HL-60 (cell line): ENCODE measurements at regions not wholly inside any gene's neighbourhood (a gene's known extent, or its start where the extent isn't known, plus 50 kb on each side); places are given as distances from the start of the nearest gene placed in this dataset.

Source experiments
- DNase-seq, 2 experiments: peaks; one replicate each; pipeline ENCODE4 v3.0.0-alpha.2; 2010 to 2020; ENCODE audit warnings: low read depth in 1 of 2, low spot score in 1 of 2
- H3K27ac ChIP-seq: fragments of 250-450 bp; sonication (Bioruptor Pico); replicated peaks from 2 replicates; pipeline ENCODE4 v1.5.1; 2020; ENCODE audit warnings: mild to moderate bottlenecking, moderate library complexity
- H3K27me3 ChIP-seq: fragments of 250-450 bp; sonication (Bioruptor Pico); 2 replicates; pipeline ENCODE4 v1.5.1; 2021; ENCODE audit warnings: mild to moderate bottlenecking, moderate library complexity; ENCODE audit not compliant: insufficient read depth, poor library complexity, severe bottlenecking
- H3K4me3 ChIP-seq: replicated peaks from 2 replicates; pipeline ENCODE4 v1.5.1; 2011; ENCODE audit warnings: mild to moderate bottlenecking, control low read depth, low read length; ENCODE audit not compliant: insufficient read depth
- GABPA ChIP-seq: IDR thresholded peaks from 2 replicates; pipeline ENCODE4 v1.6.1; 2012; ENCODE audit warnings: low read depth
- POLR2AphosphoS5 ChIP-seq: IDR thresholded peaks from 2 replicates; pipeline ENCODE4 v1.6.1; 2012; ENCODE audit warnings: low read depth
- SPI1 ChIP-seq: IDR thresholded peaks from 2 replicates; pipeline ENCODE4 v1.6.1; 2012; ENCODE audit warnings: low read depth, mild to moderate bottlenecking, borderline replicate concordance
- TF ChIP-seq, protein P1 (sequence below): IDR thresholded peaks from 2 replicates; pipeline ENCODE4 v1.6.1; 2012; ENCODE audit warnings: low read depth; ENCODE audit not compliant: insufficient replicate concordance
- TF ChIP-seq, protein P2 (sequence below): IDR thresholded peaks from one replicate; pipeline ENCODE4 v1.5.1; 2011; ENCODE audit warnings: low read length, control low read depth, inconsistent platforms; ENCODE audit not compliant: insufficient read depth

DNA sequence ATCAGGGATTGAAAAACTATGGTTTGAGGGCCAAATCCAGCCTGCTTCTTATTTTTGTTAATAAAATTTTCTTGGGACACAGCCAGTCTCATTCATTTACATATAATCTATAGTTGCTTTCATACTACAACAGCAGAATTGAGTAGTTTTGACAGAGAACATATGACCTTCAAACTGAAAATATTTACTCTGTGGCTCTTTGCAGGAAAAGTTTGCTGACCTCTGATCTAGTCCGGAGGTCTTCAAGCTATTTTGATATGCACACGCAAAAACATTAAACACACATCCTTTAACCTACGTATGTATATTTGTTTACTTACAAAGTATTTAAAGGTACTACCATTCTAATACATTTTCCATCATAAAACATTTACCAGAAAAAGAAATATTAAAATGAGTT is 76.5 kb upstream of the LARGE1 start:
- Histone ChIP-seq H3K27ac (no peak overlapping the region), H3K4me3 (no peak overlapping the region), H3K27me3 (no peaks in the 10 kb centered on the region)
- no peak for DNase-seq
- TF ChIP-seq, protein P1, sequence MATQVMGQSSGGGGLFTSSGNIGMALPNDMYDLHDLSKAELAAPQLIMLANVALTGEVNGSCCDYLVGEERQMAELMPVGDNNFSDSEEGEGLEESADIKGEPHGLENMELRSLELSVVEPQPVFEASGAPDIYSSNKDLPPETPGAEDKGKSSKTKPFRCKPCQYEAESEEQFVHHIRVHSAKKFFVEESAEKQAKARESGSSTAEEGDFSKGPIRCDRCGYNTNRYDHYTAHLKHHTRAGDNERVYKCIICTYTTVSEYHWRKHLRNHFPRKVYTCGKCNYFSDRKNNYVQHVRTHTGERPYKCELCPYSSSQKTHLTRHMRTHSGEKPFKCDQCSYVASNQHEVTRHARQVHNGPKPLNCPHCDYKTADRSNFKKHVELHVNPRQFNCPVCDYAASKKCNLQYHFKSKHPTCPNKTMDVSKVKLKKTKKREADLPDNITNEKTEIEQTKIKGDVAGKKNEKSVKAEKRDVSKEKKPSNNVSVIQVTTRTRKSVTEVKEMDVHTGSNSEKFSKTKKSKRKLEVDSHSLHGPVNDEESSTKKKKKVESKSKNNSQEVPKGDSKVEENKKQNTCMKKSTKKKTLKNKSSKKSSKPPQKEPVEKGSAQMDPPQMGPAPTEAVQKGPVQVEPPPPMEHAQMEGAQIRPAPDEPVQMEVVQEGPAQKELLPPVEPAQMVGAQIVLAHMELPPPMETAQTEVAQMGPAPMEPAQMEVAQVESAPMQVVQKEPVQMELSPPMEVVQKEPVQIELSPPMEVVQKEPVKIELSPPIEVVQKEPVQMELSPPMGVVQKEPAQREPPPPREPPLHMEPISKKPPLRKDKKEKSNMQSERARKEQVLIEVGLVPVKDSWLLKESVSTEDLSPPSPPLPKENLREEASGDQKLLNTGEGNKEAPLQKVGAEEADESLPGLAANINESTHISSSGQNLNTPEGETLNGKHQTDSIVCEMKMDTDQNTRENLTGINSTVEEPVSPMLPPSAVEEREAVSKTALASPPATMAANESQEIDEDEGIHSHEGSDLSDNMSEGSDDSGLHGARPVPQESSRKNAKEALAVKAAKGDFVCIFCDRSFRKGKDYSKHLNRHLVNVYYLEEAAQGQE: no peak
- no peak for TF ChIP-seq POLR2AphosphoS5

DNA sequence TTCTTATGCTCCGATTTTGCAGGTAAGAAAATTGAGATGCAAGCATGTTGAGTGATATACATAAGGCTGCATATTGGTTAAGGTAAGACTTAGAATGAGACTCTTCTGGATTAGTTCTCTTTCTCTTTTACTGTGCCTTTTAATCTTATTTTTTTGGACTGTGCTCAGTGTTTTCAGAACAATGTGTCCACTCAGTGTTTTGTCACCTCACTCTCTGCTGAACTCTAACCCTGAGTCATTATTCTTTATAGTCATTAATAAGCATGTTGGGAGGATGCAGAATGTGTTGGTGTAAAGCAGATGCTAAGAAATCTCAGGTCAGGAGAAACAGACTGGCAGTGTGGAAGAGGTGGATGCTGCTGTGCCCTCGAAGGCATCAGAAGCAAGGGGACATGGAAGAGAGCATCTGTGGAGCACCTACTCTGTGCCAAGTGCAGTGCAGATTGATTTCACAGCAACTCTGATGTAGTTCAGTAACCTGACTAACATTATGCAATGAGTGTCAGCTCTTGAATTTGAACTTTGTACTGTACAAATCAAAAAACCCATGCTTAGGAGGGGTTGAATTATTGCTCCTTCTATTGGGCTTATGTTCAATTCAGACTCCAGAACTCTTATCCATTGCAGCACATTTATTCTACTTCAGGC is 80.7 kb upstream of the LARGE1 start:
- Histone ChIP-seq H3K27me3 (no peaks in the 10 kb centered on the region), H3K4me3 (no peak overlapping the region), H3K27ac (no peak overlapping the region)
- DNase-seq: no peak
- TF ChIP-seq, protein P2, sequence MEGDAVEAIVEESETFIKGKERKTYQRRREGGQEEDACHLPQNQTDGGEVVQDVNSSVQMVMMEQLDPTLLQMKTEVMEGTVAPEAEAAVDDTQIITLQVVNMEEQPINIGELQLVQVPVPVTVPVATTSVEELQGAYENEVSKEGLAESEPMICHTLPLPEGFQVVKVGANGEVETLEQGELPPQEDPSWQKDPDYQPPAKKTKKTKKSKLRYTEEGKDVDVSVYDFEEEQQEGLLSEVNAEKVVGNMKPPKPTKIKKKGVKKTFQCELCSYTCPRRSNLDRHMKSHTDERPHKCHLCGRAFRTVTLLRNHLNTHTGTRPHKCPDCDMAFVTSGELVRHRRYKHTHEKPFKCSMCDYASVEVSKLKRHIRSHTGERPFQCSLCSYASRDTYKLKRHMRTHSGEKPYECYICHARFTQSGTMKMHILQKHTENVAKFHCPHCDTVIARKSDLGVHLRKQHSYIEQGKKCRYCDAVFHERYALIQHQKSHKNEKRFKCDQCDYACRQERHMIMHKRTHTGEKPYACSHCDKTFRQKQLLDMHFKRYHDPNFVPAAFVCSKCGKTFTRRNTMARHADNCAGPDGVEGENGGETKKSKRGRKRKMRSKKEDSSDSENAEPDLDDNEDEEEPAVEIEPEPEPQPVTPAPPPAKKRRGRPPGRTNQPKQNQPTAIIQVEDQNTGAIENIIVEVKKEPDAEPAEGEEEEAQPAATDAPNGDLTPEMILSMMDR: no peak
- no peak for TF ChIP-seq POLR2AphosphoS5

DNA sequence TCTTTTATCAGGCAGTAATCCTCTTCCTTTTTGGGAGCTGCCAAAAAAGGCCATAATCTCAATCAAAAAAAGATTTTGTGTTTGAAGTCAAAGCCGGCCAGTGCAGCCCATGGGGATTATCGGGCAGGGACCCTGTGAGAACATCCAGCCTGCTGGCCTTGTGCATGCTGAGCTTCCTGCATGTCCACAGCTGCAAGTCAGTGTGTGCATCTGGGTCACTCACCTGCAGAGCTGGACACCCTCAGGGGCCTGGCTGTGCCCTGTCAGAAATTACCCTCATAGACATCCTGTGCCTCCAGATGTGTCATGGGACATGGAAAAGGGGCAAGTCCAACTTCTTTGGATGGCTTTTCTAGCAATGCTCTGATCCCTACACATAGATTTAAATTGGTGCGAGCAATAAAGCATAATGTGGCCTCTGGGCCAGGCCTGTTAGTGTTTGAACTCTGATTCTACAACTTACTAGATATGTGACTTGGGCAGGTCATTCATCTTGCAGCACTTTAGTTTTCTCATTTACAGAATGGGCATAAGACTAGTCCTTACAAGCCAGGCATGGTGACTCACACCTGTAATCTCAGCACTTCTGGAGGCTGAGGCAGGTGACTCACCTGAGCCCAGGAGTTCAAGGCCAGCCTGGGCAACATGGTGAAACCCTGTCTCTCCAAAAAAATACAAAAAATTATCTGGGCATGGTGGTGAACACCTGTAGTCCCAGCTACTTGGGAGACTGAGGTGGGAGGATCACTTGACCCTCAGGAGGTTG is 81.6 kb upstream of the LARGE1 start:
- DNase-seq: no peak
- TF ChIP-seq, protein P1: no peak
- TF ChIP-seq POLR2AphosphoS5 (no peak), GABPA (no peak)
- Histone ChIP-seq H3K27me3 (no peaks in the 10 kb centered on the region), H3K4me3 (no peak overlapping the region), H3K27ac (no peak overlapping the region)

DNA sequence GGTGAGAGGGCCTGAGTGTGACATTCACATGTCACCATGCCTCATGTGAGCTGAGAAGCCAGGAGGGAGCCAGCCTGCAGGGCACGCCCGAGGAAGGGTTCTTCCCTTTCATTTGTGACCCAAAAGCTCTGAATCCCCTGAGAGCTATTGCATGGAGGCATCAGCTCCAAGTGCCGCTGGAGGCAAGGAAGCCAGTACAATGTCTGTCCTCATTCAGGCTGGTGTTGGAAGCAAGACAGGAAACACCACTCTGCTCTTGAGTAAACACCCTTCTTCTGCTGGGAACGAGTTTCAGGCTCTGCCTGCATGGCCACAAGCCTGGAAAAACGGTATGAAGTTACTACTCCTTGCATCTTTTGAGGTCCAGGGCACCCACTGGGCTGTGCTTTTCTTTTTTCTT is 83.8 kb upstream of the LARGE1 start:
- Histone ChIP-seq H3K27ac (no peak overlapping the region), H3K4me3 (no peak overlapping the region), H3K27me3 (no peaks in the 10 kb centered on the region)
- TF ChIP-seq SPI1 (no peak), POLR2AphosphoS5 (no peak), GABPA (no peak)
- TF ChIP-seq, protein P2: no peak
- TF ChIP-seq, protein P1: no peak
- no peak for DNase-seq
